GM12878 (cell line): ENCODE measurements at regions not wholly inside any gene's neighbourhood (a gene's known extent, or its start where the extent isn't known, plus 50 kb on each side); places are given as distances from the start of the nearest gene placed in this dataset.

Experiments
- ATAC-seq: fragments of 200-7000 bp; cut with Tn5 transposase; 3 replicates; pipeline ENCODE4 v1.9.1; 2020; ENCODE audit warnings: mild to moderate bottlenecking, moderate library complexity
- BruUV-seq: library from RNA; stranded (reverse); fragments of 400-500 nt; replicated peaks from 2 replicates; lab custom pipeline; 2021; lab: Mats Ljungman, UMichigan
- CTCF ChIA-PET: fragments of 300-600 bp; sonication (Branson Sonifier 250); formaldehyde crosslinking; extraction: SDS; loops from one replicate; lab custom pipeline; 2021; ENCODE audit warnings: inconsistent platforms; lab: Yijun Ruan, JAX
- POLR2A ChIA-PET: fragments of 350-600 bp; formaldehyde crosslinking; extraction: SDS; loops from one replicate; lab custom pipeline; 2021; ENCODE audit warnings: inconsistent platforms; lab: Charles Lee
- RAD21 ChIA-PET: fragments of 300-600 bp; sonication (Branson Sonifier 250); formaldehyde crosslinking; loops from one replicate; lab custom pipeline; 2023; ENCODE audit warnings: antibody characterized with exemption; ENCODE audit not compliant: unreplicated experiment; lab: Charles Lee
- SMC1A ChIA-PET: fragments of 300-600 bp; sonication (Branson Sonifier 250); formaldehyde crosslinking; loops from one replicate; lab custom pipeline; 2023; ENCODE audit not compliant: unreplicated experiment, uncharacterized antibody; lab: Charles Lee
- DNase-seq: peaks from one replicate; pipeline ENCODE4 v3.0.0-alpha.2; 2011; ENCODE audit warnings: low read depth, low spot score
- FAIRE-seq: peaks from 3 replicates; lab custom pipeline; 2011; peaks lifted over from hg19 to GRCh38; lab: Jason Lieb, UNC
- H2AFZ ChIP-seq: 2 replicates; pipeline ENCODE4 v1.6.0; 2011; ENCODE audit warnings: low read depth, low read length, control low read depth; ENCODE audit not compliant: control insufficient read depth
- H3K27ac ChIP-seq: 2 replicates; pipeline ENCODE4 v1.5.1; 2011; ENCODE audit warnings: control low read depth; ENCODE audit not compliant: control insufficient read depth, insufficient read depth
- H3K27me3 ChIP-seq, 2 experiments: replicated peaks in 1 of 2; 2 replicates each; pipeline versions ENCODE4 v1.6.0 to v1.6.1; 2011; ENCODE audit warnings: low read length in 1 of 2; ENCODE audit not compliant: control insufficient read depth in 2 of 2, insufficient read depth in 2 of 2
- H3K36me3 ChIP-seq, 2 experiments: 2 replicates each; pipeline ENCODE4 v1.5.1; 2011; ENCODE audit warnings: low read length in 1 of 2; ENCODE audit not compliant: control insufficient read depth in 2 of 2, insufficient read depth in 2 of 2
- H3K4me1 ChIP-seq: 2 replicates; pipeline ENCODE4 v1.6.1; 2011; ENCODE audit warnings: mild to moderate bottlenecking, low read length, moderate library complexity, mixed read lengths; ENCODE audit not compliant: control insufficient read depth, insufficient read depth
- H3K4me2 ChIP-seq: 2 replicates; pipeline ENCODE4 v1.6.0; 2011; ENCODE audit warnings: control low read depth; ENCODE audit not compliant: control insufficient read depth, insufficient read depth
- H3K4me3 ChIP-seq: fragments of 200-600 bp; sonication (generic); 2 replicates; pipeline ENCODE4 v1.5.1; 2016
- H3K79me2 ChIP-seq: 2 replicates; pipeline ENCODE4 v1.6.0; 2011; ENCODE audit warnings: low read length; ENCODE audit not compliant: control insufficient read depth, insufficient read depth
- H3K9ac ChIP-seq: 2 replicates; pipeline ENCODE4 v1.8.0; 2011; ENCODE audit warnings: low read length, control low read depth, mixed read lengths; ENCODE audit not compliant: control insufficient read depth, insufficient read depth
- H3K9me3 ChIP-seq: replicated peaks from 3 replicates; pipeline ENCODE4 v1.5.1; 2011; ENCODE audit warnings: mild to moderate bottlenecking, low read length; ENCODE audit not compliant: control insufficient read depth, insufficient read depth
- H4K20me1 ChIP-seq: 2 replicates; pipeline ENCODE4 v1.6.0; 2011; ENCODE audit not compliant: control insufficient read depth, insufficient read depth
- CBX3 ChIP-seq: fragments of 200-600 bp; sonication (generic); IDR thresholded peaks from 2 replicates; pipeline ENCODE4 v1.6.1; 2016; ENCODE audit warnings: low read depth, borderline replicate concordance
- EP300 ChIP-seq, 2 experiments: fragments of 150-350 bp in 1 of 2; IDR thresholded peaks; 2 replicates each; pipeline ENCODE4 v1.6.1; 2011 to 2012; ENCODE audit warnings: low read depth in 2 of 2, low read length in 2 of 2, borderline replicate concordance in 1 of 2, improper control_type of control experiment in 1 of 2, inconsistent platforms in 1 of 2; ENCODE audit not compliant: control insufficient read depth in 1 of 2
- MTA3 ChIP-seq: IDR thresholded peaks from 2 replicates; pipeline ENCODE4 v1.6.1; 2012; ENCODE audit warnings: low read length, inconsistent platforms, borderline replicate concordance
- PAX8 ChIP-seq: fragments of 450-650 bp; IDR thresholded peaks from 2 replicates; pipeline ENCODE4 v1.6.1; 2017; ENCODE audit warnings: mild to moderate bottlenecking, moderate library complexity
- RBBP5 ChIP-seq: fragments of 200-600 bp; sonication (generic); conservative IDR thresholded peaks from 2 replicates; pipeline ENCODE4 v1.6.1; 2016
- TARDBP ChIP-seq: IDR thresholded peaks from 2 replicates; pipeline ENCODE4 v1.6.1; 2016; ENCODE audit warnings: borderline replicate concordance
- in situ Hi-C: fragments of 300-500 bp; cut with MboI; formaldehyde crosslinking; loops from 9 replicates; pipeline ENCODE4 v1.14.3; 2018; ENCODE audit warnings: mixed read lengths
- intact Hi-C: fragments of 100-400 bp; cut with micrococcal nuclease; formaldehyde crosslinking; loops from one replicate; pipeline ENCODE4 v1.14.2; 2022; ENCODE audit not compliant: unreplicated experiment
- TF ChIP-seq, protein P1 (sequence below): IDR thresholded peaks from 2 replicates; pipeline ENCODE4 v1.6.1; 2012; ENCODE audit warnings: low read depth, low read length, improper control_type of control experiment
- TF ChIP-seq, protein P2 (sequence below): fragments of 450-650 bp; IDR thresholded peaks from 2 replicates; pipeline ENCODE4 v1.6.1; 2017; ENCODE audit warnings: mild to moderate bottlenecking
- TF ChIP-seq, protein P3 (sequence below): IDR thresholded peaks from 2 replicates; pipeline ENCODE4 v1.6.1; 2012; ENCODE audit warnings: improper control_type of control experiment, low read depth, low read length; ENCODE audit not compliant: insufficient replicate concordance
- TF ChIP-seq, protein P4 (sequence below): fragments of 450-650 bp; IDR thresholded peaks from 2 replicates; pipeline ENCODE4 v1.6.1; 2017; ENCODE audit warnings: mild to moderate bottlenecking, moderate library complexity

DNA sequence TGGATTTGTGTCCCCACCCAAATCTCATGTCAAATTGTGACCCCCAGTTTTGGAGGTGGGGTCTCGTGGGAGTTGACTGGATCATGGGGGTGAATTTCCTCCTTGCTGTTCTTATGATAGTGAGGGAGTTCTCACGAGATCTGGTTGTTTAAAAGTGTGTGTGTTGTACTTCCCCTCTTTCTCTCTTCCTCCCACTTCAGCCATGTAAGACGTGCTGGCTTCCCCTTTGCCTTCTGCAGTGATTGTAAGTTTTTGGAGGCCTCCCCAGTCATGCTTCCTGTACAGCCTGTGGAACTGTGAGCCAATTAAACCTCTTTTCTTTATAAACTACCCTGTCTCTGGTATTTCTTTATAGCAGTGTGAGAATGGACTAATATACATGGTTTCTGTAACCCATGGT, 64.6 kb downstream of the RHOU start (continued):
- TF ChIP-seq, protein P1, sequence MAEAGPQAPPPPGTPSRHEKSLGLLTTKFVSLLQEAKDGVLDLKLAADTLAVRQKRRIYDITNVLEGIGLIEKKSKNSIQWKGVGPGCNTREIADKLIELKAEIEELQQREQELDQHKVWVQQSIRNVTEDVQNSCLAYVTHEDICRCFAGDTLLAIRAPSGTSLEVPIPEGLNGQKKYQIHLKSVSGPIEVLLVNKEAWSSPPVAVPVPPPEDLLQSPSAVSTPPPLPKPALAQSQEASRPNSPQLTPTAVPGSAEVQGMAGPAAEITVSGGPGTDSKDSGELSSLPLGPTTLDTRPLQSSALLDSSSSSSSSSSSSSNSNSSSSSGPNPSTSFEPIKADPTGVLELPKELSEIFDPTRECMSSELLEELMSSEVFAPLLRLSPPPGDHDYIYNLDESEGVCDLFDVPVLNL, result no peak
- no peak for TF ChIP-seq RBBP5

DNA sequence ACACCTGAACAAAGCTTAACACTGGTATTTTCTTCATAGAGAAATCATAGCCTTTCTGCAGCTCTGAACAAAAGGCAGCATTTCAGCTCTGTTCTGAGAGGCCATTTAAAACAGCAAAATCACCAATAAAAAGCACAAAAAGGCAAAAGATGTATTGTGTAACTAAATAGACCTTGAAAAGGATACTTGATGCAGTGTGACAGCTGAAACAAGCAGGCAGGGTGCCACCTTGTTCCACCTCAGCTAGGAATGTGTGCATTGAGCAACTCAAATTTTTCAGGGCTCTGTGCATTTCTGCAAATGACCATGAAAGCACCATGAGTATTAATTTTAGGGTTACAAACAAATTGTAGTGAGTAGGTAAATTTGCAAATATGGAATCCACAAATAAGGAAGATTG, 65.8 kb downstream of the RHOU start:
- Histone ChIP-seq H2AFZ (no peak overlapping the region), H3K36me3 (no peaks in the 10 kb centered on the region), H3K4me2 (no peak overlapping the region), H3K27ac (no peak overlapping the region), H3K4me3 (no peak overlapping the region), H4K20me1 (no peaks in the 10 kb centered on the region), H3K9ac (no peak overlapping the region), H3K27me3 (peaks cover 0 to 2% of the 10 kb centered on the region in 2 experiments; a peak in 2 of 4 replicates), H3K4me1 (no peaks in the 10 kb centered on the region), H3K79me2 (no peaks in the 10 kb centered on the region), H3K9me3 (no peaks in the 10 kb centered on the region; the same call in 2 of the 3 replicates)
- ChIA-PET RAD21 (no interaction called here), CTCF (interaction anchor here (0.6 kb wide), 1 partner anchor 348 kb away, joined by 3 read pairs; no protein-coding TSS in a partner anchor), SMC1A (interaction anchor here (1.1 kb wide), 1 partner anchor 48 kb away, joined by 3 read pairs; no protein-coding TSS in a partner anchor), POLR2A (no interaction called here)
- ATAC-seq, result no peak
- no peak for FAIRE-seq
- BruUV-seq, result no TSS peak
- in situ Hi-C loops (no loop called here), intact Hi-C loops (loop anchor here (5.0 kb wide), 1 partner anchor 46 kb away; no protein-coding TSS in a partner anchor)
- DNase-seq, result no peak
- TF ChIP-seq, protein P2, sequence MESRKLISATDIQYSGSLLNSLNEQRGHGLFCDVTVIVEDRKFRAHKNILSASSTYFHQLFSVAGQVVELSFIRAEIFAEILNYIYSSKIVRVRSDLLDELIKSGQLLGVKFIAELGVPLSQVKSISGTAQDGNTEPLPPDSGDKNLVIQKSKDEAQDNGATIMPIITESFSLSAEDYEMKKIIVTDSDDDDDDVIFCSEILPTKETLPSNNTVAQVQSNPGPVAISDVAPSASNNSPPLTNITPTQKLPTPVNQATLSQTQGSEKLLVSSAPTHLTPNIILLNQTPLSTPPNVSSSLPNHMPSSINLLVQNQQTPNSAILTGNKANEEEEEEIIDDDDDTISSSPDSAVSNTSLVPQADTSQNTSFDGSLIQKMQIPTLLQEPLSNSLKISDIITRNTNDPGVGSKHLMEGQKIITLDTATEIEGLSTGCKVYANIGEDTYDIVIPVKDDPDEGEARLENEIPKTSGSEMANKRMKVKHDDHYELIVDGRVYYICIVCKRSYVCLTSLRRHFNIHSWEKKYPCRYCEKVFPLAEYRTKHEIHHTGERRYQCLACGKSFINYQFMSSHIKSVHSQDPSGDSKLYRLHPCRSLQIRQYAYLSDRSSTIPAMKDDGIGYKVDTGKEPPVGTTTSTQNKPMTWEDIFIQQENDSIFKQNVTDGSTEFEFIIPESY, result no peak
- TF ChIP-seq CBX3 (no peak), PAX8 (no peak), EP300 (IDR thresholded peaks at IDR 0.05; ENCODE audit: borderline replicate concordance in 1 of 2, control insufficient read depth in 1 of 2, low read depth in 2 of 2, low read length in 2 of 2) (no peak), MTA3 (no peak), TARDBP (no peak)
- TF ChIP-seq, protein P3, sequence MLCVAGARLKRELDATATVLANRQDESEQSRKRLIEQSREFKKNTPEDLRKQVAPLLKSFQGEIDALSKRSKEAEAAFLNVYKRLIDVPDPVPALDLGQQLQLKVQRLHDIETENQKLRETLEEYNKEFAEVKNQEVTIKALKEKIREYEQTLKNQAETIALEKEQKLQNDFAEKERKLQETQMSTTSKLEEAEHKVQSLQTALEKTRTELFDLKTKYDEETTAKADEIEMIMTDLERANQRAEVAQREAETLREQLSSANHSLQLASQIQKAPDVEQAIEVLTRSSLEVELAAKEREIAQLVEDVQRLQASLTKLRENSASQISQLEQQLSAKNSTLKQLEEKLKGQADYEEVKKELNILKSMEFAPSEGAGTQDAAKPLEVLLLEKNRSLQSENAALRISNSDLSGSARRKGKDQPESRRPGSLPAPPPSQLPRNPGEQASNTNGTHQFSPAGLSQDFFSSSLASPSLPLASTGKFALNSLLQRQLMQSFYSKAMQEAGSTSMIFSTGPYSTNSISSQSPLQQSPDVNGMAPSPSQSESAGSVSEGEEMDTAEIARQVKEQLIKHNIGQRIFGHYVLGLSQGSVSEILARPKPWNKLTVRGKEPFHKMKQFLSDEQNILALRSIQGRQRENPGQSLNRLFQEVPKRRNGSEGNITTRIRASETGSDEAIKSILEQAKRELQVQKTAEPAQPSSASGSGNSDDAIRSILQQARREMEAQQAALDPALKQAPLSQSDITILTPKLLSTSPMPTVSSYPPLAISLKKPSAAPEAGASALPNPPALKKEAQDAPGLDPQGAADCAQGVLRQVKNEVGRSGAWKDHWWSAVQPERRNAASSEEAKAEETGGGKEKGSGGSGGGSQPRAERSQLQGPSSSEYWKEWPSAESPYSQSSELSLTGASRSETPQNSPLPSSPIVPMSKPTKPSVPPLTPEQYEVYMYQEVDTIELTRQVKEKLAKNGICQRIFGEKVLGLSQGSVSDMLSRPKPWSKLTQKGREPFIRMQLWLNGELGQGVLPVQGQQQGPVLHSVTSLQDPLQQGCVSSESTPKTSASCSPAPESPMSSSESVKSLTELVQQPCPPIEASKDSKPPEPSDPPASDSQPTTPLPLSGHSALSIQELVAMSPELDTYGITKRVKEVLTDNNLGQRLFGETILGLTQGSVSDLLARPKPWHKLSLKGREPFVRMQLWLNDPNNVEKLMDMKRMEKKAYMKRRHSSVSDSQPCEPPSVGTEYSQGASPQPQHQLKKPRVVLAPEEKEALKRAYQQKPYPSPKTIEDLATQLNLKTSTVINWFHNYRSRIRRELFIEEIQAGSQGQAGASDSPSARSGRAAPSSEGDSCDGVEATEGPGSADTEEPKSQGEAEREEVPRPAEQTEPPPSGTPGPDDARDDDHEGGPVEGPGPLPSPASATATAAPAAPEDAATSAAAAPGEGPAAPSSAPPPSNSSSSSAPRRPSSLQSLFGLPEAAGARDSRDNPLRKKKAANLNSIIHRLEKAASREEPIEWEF, result no peak
- TF ChIP-seq, protein P4, sequence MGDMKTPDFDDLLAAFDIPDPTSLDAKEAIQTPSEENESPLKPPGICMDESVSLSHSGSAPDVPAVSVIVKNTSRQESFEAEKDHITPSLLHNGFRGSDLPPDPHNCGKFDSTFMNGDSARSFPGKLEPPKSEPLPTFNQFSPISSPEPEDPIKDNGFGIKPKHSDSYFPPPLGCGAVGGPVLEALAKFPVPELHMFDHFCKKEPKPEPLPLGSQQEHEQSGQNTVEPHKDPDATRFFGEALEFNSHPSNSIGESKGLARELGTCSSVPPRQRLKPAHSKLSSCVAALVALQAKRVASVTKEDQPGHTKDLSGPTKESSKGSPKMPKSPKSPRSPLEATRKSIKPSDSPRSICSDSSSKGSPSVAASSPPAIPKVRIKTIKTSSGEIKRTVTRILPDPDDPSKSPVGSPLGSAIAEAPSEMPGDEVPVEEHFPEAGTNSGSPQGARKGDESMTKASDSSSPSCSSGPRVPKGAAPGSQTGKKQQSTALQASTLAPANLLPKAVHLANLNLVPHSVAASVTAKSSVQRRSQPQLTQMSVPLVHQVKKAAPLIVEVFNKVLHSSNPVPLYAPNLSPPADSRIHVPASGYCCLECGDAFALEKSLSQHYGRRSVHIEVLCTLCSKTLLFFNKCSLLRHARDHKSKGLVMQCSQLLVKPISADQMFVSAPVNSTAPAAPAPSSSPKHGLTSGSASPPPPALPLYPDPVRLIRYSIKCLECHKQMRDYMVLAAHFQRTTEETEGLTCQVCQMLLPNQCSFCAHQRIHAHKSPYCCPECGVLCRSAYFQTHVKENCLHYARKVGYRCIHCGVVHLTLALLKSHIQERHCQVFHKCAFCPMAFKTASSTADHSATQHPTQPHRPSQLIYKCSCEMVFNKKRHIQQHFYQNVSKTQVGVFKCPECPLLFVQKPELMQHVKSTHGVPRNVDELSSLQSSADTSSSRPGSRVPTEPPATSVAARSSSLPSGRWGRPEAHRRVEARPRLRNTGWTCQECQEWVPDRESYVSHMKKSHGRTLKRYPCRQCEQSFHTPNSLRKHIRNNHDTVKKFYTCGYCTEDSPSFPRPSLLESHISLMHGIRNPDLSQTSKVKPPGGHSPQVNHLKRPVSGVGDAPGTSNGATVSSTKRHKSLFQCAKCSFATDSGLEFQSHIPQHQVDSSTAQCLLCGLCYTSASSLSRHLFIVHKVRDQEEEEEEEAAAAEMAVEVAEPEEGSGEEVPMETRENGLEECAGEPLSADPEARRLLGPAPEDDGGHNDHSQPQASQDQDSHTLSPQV, result no peak
